Activated naive CD4-positive, alpha-beta T cell treated with Interleukin-2 at 50 U/mL for 16 hours (primary cell): ENCODE measurements at regions not wholly inside any gene's neighbourhood (a gene's known extent, or its start where the extent isn't known, plus 50 kb on each side); places are given as distances from the start of the nearest gene placed in this dataset.

Experiments
- DNase-seq: peaks from one replicate; pipeline ENCODE4 v3.0.0-alpha.2; 2020

GRCh38 chr20:57066126-57066900, 200.1 kb downstream of the BMP7 start:
- DNase-seq, result no peak

DNA sequence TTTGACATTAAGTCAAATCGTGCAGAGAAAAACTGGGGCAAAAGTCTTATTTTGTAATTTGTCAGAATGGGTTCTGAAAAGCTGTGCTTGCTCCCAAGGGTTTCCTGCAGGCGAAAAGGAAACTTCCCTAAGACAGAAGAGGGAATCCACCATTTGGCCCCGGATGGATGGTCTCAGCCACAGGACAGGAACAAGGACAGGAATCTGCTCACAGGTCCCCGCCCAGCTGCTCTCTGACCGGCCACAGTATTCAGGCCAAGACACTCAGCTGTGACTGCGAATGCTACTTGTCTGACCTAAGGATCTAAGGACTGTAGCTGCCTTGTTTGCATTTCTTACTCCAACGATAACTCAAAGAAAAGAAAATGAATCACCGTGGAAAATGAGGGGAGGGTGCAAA, 197.0 kb downstream of the BMP7 start:
- no peak for DNase-seq

DNA sequence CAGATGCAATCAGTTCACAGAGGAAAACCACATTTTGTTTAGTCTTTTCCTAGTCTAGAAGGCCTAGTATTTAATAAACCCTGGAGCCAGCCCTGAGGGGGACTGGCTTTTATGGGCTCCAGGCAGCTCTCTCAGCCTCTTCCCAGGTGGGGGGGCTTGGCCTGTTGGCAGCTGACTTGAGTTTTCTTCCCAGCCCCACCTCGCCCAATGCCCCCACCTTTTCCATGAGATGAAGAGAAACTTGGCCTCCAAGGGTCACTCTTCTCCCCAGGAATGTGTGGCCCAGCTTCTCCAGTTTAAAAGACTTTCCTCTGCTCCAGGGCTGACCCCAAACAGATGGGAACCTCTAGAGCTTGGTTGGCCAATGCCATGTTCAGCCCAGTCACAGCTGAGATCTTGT, 196.1 kb downstream of the BMP7 start:
- DNase-seq, result no peak

DNA sequence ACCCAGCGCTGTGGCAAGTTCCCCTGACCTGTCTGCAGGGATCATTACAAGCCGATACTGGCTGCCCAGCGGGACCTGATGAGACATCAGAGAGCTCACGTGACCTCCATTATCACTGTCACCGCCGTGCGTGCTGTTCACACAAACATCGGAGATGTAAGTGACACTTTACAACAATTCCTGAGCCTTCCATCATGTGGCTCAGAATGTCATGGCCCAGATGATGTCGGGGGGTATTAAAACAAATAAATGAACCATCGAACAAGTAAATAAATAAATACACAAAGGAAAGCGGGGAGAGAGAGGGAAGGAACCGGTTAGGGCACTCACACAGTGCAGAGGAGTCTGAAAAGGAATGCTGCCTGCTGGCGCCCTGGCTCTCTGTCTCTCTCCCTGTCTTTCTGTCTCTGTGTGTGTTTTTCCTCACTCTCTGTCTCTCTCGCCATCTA, 195.1 kb downstream of the BMP7 start:
- DNase-seq, result no peak

DNA sequence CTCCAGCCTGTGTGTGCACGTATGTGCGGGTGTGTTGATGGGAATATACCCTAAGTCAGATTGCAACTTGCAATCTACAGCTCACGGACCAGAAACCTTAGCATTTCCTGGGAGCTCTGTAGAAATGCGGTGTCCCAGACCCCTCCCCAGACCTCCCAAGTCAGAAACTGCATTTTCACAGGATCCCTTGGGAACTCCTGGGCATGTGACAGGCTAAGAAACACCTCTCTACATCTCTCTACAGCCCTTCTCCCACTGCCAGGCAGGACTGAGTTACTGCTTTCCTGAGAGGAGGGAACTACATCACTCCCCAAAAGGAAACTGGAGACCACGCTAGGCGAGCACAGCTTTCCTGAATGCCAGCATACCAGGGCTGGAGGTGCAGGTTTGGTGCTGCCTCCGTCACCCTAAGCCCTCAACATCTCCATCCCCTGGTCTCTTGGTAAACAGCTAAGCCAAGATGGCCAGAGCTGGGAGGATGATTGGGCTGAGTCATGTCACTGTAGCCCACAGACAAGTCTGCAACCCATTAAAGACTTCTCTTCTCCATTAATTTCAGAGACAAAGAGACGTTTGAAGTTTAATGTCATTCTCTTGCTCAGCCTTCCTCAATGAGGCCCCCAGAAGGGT, 194.4 kb downstream of the BMP7 start:
- no peak for DNase-seq

- DNase-seq, result no peak
Measured at GRCh38 chr20:57073402-57073801, 193.0 kb downstream of the BMP7 start.

GRCh38 chr20:57074386-57074785, 192.1 kb downstream of the BMP7 start:
- no peak for DNase-seq

- DNase-seq, result no peak
Measured at GRCh38 chr20:57075181-57075580, 191.3 kb downstream of the BMP7 start.

GRCh38 chr20:57075603-57076002, 190.8 kb downstream of the BMP7 start:
- no peak for DNase-seq

DNA sequence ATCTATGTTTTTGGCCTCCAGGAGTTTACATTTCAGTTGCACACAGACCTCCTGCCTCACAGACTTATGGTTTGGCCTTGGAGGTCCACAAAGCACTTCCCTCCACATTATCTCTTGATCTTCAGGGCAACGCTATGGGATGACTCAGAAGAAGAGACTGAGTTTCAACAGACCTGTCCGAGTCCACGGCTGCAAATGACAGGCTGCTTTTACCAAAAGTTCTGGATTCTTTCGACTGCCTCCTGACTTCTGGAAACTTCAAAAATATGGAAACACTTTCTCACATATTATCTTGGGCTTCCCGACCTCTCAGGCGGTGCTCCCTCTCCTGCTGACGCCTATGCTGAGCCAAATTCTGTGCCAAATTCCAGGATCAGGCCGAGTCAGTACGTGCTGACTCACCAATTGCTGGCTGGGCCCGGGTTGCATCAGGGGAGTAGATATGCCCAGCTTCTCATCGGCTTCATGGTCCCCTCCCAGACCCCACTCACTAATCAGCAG, 190.2 kb downstream of the BMP7 start:
- no peak for DNase-seq

GRCh38 chr20:57076951-57077350, 189.5 kb downstream of the BMP7 start:
- DNase-seq, result no peak

DNA sequence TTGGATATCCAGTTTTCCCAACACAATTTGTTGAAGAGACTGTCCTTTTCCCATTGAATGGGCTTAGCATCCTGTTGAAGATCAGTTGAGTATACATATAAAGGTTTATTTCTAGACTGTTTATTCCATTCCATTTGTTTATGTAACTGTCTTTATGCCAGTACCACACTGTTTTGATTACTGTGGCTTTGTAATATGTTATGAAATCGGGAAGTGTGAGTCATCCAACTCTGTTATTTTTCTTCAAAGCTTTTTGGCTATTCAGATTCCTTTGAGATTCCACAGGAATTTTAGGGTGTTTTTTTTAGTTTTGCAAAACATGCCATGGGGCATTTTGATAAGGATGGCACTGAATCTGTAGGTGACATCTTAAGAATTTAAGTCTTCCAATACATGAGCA, 188.3 kb downstream of the BMP7 start:
- DNase-seq, result no peak

DNA sequence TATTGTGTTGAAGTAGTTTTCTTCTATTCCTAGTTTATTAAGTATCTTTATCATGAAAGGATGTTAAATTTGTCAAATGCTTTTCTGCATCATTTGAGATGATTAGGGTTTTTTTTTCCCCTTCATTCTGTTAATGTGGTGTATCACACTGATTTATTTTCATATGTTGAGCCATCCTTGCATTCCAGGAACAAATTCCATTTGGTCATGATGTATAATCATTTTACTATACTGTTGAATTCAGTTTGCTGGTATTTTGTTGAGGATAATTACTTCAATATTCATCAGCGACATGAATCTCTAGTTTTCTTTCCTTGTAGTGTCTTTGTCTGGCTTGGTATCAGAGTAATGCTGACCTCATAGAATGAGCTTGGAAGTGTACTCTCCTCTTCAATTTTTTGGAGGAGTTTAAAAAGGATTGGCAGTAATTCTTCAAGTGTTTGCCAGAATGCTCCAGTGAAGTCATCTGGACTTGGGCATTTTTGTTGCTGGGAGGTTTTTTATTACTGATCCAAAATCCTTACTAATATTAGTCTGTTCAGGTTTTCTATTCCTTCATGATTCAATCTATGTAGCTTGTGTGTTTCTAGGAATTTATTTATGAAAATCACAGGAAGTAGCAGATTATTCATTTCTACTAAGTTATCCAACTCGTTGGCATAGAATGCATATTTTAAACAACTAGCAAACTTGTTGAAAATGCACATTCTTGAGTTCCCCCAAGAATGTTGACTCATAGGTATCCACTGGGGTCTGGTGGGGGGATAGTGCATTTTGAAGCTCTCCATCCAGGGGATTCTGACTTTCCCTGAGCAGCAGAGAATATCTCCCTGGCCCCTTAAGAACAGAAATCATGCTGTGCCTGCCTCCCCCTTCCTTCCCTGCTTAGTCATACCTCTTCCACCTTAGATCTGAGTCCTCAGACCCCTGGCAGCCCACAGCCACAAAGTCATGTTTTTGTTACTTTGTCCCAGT, 187.1 kb downstream of the BMP7 start:
- DNase-seq, result no peak

DNA sequence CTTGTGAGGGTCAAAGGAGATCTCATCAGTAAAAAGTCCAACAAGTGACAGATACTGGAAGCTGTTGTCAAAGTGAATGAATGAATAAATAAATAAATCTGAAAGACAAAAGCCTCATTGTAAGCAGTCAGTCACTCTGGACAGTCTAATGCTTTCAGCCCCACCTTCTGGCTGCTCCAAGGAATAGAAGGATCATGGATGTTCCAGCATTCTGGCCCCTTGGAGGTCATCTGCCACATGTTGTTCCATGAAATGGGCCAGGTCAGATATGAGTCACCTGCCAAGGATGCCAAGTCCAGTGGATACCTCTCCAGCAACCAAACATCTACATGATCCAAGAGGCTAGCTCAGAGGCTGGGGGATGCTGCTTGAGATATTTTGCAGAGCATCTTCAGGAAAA, 185.6 kb downstream of the BMP7 start:
- DNase-seq, result no peak

DNA sequence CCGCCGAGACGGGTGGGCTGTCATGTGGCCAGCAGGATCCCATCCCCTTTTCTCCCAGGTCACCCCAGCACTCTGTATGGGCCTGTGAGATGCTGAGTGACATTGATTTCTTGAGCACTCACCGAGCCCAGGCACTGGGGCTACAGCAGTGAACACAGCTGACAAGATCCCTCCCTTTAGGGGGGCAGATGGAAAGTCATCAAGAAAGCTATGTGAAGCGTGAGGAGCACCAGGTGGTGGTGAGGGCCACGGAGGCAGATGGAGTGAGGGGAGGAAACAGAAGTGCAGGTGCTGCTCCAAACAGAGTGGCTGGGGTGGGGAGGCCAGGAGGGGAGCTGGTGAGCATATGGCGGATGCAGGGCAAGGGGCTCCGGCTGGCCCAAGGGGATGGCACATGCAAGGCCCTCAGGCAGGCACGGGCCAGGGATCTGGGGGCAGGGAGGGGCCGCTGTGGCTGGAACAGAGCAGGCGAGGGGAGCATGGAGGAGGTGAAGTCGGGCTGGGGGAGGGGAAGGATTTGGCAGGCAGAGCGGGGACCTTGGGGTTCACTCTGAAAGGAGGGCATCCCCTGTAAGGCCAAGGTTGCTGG, 184.0 kb downstream of the BMP7 start:
- DNase-seq, result no peak

- no peak for DNase-seq
Measured at GRCh38 chr20:57083072-57083471, 183.4 kb downstream of the BMP7 start.

DNA sequence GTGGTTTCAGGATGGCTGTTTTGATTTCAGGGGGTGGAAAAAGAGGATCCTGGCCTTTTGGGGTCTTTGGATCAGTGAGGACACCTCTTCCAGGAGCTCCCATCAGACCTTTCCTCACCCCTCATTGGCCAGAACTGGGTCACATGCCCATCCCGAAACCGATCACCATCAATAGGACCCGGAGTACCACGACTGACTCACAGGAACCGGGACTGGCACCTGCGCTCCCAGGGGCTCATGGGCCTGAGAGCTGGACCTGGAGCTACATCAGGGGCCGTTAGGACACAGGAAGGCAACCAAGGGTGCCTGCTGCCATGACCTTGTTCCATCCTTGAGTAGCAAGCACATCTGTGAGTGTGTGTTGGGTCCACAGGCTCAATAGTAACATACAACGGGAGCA, 180.4 kb downstream of the BMP7 start:
- DNase-seq, result no peak

DNA sequence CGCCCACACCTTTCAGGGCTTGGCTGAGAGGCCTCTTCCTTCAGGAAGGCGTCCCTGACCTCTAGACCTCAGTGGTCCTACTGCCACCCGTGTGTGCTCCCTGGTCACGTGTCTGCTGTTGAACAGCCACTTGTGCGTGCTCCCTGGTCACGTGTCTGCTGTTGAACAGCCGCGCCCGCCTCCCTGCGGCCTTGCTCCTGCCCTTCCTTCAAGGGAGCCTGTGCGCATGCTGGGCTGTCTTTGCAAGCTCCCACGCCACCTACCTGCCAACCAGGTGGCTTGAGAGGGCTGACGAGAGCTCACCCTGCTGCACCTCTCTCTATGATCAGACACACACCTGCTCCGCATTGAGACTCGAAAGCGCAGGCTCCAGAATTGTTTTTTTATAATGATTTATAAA, 179.3 kb downstream of the BMP7 start:
- no peak for DNase-seq

- DNase-seq, result no peak
Measured at GRCh38 chr20:57087705-57088104, 178.7 kb downstream of the BMP7 start.

GRCh38 chr20:57088436-57088835, 178.0 kb downstream of the BMP7 start:
- no peak for DNase-seq

DNA sequence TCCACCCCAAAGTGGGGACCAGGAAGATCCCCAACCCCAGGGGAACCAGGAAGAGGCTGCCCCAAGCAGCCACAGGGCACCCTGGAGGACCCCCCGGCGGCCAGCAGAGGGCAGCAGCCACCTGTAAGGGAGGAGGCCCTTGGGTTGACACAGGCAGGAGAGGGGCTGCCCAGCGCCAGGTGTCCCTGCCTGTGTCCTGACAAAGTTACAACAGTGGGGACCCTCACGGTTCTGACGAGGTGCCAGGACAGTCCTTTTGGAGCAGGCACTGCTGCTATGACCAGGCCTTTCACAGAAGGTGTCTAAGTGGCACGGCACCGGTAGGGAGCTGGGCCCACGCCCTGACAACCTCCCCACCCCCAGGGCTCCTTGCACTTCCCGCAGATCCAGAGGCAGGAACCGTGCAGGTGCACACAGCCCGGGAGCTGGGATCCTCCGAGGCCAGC, 176.7 kb downstream of the BMP7 start:
- DNase-seq, result peak; percentile 39
